Ishikawa (cell line): ENCODE measurements at regions not wholly inside any gene's neighbourhood (a gene's known extent, or its start where the extent isn't known, plus 50 kb on each side); places are given as distances from the start of the nearest gene placed in this dataset.

ENCODE experiments used
- CEBPB ChIP-seq: IDR thresholded peaks from 2 replicates; pipeline ENCODE4 v1.6.1; 2012
- EGR1 ChIP-seq: IDR thresholded peaks from 2 replicates; pipeline ENCODE4 v1.6.1; 2012
- MAX ChIP-seq: IDR thresholded peaks from 2 replicates; pipeline ENCODE4 v1.6.1; 2012
- REST ChIP-seq: IDR thresholded peaks from 2 replicates; pipeline ENCODE4 v1.6.1; 2012; ENCODE audit warnings: low read depth, mild to moderate bottlenecking
- TAF1 ChIP-seq: IDR thresholded peaks from 2 replicates; pipeline ENCODE4 v1.6.1; 2012; ENCODE audit warnings: low read depth, mild to moderate bottlenecking
- TCF12 ChIP-seq: IDR thresholded peaks from 2 replicates; pipeline ENCODE4 v1.6.1; 2012; ENCODE audit warnings: low read depth
- TEAD4 ChIP-seq: IDR thresholded peaks from 2 replicates; pipeline ENCODE4 v1.6.1; 2012
- USF1 ChIP-seq: IDR thresholded peaks from 2 replicates; pipeline ENCODE4 v1.6.1; 2012
- YY1 ChIP-seq: IDR thresholded peaks from 2 replicates; pipeline ENCODE4 v1.6.1; 2012; ENCODE audit warnings: low read depth

- no peak for TF ChIP-seq TCF12
- no peak for TF ChIP-seq REST
- TF ChIP-seq TAF1 = no peak
- TF ChIP-seq MAX = no peak
- TF ChIP-seq CEBPB = no peak
- no peak for TF ChIP-seq USF1
- TF ChIP-seq EGR1 = no peak
- no peak for TF ChIP-seq TEAD4
- TF ChIP-seq YY1 = no peak
These were observed 290.8 kb upstream of the ZPLD1 start for GRCh38 chr3:102144063-102144462.
